Stimulated activated CD4-positive, alpha-beta T cell treated with anti-CD3 and anti-CD28 coated beads, Interleukin-2, amount 100 ng/mL, for 24 hours (primary cell): ENCODE measurements at regions not wholly inside any gene's neighbourhood (a gene's known extent, or its start where the extent isn't known, plus 50 kb on each side); places are given as distances from the start of the nearest gene placed in this dataset.

ENCODE experiments used
- DNase-seq, 2 donors: peaks; one replicate each; pipeline ENCODE4 v3.0.0-alpha.2; 2020

DNA sequence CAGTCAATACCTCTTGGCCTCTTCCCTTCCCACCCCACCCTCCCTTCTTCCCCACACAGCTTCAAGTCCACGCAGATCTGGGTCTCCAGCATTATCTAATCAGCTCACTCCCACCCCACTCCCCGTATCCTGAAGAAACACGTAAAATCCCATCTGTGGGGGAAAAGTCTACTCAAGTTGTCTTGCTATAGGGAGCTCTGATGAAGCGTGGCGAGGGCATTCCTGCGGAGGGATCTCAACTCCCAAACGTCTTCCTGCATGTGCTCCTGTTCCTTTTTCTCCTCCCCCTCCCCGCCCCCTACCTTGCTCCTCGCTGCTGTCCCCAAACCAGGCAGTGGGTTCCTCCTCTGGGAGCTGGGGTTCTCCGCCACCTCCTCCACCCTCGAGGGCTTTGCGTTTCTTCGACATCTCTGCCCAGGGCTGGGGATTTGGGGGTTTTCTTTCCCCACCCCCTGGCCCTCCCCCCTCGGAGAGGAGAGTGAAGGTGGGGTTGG lies 181.8 kb downstream of the TBXT start:
- DNase-seq = no peak

DNA sequence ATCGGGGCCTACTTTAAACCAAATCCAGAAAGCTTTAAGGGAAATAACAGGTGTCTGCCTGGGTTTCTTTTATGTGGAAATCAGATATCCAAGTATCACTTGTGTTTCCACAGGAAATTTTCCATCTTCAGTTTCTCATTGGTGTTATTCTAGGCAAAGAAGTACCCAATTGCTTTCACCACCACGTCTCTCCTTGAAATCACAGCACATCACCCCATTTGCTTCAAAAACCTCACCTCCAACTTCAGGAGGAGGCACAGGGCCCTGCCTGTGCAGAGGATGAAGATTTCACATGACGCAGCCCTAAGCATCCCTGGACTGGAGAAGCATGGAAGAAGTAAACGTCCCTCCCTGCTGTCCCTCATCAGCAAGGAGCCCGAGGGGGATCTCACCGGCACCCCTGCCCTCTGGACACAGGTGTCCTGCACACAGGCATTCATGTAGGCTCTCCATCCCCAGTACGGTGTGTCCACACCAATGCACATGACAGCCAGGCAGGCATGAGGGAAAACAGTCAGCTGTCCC lies 182.3 kb downstream of the TBXT start:
- DNase-seq = no peak

DNA sequence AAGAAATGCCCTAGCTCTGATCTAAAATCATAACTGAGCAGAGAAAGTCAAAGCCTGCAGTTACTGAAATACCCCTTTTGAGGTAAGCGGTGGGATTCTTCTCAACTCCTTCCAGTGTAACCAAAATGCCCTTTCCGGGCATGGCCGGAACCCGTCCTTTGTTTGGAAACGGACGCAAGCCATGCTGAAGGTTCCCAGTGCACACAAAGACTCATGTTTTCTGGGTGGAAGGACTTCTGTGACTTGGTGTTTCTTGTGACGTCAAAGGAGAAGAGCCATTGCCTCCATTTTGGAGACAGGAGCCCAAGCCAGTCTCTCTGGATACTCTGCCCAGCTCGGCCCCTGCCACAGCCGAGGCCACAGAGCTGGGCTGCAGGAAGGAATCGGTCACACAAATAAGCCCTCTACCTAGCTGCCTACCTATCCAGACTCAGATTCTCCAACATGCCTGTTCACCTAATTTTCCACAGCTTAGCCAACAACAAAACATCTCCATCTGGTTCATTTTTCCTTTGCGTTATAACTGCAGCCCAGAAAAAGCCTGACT lies 182.8 kb downstream of the TBXT start:
- DNase-seq = no peak

DNA sequence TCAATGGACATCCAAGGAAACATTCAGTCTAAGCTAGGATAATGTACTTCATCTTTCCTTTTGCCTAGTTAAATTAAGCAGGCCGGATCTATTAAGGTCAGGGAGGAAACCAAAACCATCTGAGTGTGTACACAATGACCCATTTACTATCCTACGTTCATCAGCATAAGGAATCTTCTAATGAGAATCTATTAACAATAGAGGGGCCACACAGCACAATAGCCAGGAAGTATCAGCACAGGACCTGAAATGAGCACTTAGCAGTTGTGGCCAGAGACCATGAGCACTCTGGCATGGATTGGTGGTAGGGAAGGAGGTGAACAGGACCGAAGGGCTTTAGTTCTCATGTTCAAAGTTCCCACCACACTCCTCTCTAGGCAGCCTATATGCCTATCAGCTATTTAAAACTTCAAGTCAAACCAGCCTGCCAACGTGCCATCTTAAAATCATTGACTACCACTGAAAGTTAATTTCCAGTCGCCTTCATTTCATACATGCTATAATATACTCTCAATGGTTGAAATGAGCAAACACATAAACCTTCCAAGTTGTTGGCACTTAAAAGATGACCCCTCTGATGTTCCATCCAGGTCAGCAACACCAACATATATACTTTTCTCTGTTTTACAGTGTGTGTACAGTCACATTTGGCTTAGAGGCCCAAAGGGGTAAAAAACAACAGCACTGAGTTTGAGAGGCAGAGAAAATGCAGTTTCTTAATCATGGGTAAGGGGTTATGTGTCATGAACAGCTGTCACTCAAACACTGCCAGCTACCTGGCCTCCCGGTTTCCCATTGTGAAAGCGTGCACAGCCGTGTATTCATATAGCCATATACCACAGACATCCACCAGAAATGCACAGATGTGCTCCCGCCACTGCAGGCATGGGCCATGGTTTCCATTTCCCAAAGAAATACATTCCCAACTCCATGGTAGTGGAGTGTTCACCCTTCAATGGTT lies 184.3 kb downstream of the TBXT start:
- DNase-seq = no peak

DNA sequence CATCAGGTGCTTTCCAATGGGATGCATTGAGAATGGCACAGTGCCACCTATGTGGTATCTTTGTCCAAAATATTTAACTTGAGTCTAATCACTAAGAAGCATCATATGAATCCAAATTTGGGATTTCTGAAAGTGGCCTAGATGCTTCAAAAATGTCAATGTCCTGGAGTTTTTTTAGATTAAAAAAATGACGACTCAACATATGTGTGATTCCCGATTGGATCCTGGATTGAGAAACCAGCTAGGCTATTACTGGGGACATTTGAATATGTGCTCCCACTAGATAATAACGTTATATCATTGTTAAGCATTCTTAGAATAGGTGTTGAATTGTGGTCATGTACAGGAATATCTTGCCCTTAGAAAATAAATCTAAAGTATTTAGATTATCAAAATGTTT lies 189.2 kb downstream of the TBXT start:
- DNase-seq = no peak

DNA sequence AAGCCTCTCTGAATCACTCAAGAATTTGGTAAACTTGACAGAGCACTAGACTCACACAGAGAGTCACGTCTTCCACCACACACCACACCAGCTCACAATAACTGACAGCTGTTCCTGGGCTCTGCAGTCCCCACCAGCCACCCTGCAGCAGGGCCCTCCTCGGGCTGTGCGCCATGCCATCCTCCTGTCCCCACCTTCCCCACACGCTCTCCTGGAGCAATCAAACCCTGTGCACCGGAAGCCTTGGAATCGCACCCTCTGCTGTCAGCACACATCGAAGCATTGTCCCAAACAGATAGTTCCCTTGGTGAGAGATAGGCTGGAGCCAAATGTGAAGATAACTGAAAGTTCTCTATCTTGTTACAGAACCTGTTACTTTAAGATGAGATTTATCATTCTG lies 191.0 kb downstream of the TBXT start:
- no peak for DNase-seq

DNA sequence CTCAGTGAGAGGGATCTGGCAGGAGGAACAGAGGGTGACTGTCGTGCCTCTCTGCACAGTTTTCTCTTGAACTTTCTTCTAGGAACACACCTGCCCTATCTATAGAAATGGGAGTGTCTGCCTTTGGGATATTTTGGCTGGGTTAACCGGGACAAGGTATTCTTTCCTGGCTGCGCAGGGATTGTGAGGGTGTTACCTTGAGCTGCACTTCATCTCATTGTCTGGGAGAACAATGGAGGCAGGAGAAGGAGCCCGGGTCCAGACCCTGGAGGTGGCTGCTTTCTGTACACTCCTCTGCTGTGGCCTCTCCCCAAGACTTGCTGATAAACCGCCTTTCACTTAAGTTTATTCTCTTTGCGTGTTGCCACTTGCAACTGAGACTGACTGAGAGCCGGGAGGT lies 192.8 kb downstream of the TBXT start:
- no peak for DNase-seq

DNA sequence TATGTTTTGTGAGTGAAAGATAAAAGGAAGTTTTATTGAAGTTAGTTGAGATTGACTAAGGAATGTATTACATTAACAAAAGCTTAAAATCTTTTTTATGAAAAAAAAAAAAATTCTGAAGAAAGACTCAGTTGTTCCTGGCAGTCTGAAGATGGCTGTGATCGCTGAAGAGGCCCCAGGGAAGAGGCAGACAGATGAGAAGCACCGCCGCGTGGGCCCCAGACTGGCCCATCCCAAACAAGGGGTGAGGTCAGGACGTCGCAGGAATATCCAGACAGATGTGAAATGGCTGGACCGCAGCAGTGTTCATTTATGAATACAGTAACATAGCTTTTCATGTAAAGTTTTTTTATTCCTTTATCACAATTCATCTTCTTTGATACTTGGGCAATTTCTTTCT lies 194.2 kb downstream of the TBXT start:
- DNase-seq = no peak

DNA sequence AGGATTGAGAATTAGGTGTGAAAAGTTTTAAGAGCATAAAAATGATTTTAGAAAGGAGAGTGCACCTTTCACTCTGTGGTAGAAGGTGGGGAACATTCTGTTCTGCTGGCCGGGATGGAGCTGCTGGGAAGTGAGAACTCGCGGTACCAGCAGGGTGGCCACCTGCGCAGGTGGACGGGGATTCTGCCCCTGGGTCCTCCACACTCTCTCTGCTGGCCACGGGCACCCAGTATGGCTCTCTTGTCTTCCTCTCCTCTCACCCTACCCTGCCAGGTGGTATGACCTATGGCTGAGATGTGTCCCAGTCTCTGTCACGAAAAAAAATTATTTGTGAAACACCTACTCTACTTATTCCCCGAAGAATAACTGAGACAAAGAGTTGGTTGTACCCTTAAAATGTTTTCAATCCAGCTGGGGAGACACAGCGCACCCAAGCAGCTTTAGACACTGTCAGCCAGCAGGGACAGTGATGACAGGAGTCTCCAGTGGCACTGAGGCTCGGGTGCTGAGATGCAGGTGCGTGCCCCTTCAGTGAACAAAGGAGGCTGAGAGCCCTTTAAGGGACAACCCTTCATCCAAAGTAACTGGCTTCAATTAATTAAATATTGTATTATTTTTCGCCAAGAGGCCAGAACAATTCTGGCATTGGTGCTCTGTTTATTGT lies 195.4 kb downstream of the TBXT start:
- no peak for DNase-seq

DNA sequence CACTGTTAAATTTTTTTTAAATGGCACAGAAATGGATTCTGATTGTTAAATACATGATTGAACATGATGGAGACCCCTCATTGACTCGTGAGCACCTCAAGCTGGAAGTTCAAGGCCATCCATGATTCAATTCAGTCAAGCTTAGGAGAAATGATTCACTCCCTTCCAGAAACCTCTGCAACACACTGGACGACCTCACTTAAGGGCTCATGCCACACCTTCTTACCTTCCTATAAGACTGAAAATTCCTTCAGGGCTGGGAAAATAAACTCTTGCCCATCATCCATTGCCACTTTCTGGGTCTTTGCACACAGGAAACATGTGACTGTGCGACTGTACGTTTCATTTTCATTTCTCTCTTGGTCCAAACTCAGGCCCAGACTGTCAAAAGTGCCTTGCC lies 196.4 kb downstream of the TBXT start:
- DNase-seq = no peak

DNA sequence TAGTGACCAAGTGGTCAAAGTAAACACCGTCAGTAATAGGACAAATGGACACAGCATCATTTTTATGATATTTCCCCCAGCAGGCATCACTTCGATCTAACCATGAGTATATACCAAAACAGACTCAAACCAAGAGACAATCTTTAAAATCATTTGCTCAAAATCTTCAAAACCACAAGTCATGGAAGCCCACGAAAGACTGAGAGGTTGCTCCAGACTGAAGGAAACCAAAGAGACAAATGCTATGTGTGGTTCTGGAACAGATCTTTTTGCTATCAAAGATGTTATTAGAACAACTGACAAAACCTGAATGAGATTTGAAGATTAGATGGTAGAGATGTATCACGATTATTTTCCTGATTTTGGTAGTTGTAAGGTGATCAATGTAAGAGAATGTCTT lies 197.7 kb downstream of the TBXT start:
- DNase-seq = no peak

DNA sequence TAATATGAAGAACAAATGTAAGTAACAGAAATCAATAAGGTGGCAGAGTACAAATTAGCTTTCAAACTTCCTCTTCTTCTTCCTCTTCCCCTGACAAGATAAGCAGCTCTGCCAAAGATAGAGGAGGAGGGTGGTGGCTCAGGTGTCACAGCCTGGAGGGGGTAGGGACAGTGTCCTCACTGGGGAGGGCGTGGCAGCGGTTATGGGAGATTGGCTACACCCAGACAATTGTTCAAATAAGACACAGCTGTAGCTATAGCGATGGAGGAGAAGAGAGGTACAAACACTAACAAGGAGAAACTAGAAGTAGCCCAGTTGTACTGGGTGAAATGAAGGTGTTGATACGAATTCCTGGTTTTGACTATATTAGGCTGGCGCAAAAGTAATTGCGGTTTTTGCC lies 198.5 kb downstream of the TBXT start:
- no peak for DNase-seq

DNA sequence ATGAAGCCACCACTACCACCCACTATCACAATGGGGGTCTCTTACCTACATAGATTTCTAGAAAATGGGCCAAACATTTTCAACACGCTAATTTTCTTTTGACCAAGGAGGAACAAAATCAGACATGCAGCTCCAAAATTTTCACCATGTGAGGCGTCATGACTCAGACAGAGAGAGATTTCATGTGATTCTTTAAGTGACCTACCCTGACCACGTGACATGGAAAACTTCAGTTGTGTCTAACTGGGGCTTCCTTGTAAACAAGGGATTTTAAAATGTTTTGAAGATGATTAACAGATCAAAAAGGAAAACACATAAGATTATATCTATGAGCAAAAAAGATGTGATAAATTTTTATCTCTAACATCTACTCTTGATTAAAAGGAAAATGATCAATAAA lies 199.2 kb downstream of the TBXT start:
- no peak for DNase-seq

DNA sequence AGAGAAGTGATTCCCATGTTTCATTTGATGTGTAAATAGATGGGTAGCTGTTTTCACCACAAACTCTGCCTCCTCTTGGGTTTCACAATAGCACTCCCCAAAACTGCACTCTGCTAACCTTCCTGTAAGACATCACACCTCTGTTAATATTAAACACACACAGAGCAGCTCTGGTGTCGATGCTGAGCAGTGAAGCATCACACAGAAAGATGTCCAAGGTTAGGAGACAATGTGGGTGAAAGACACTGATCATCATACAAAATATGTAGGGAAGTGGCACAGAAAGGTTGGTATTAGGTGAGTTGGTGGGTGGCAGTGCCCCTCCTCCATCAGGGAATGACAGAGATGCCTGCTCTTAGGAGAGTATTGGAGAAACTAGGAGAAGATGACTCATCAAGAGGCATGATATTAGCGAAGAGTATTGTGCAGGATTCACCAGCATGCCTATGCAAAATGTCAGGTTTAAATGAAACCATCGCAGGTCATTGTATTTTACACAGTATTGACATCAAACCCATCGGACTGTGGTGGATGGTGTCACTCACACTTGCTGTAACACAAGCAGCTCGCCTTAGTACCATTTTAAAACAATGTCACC lies 199.7 kb downstream of the TBXT start:
- no peak for DNase-seq

DNA sequence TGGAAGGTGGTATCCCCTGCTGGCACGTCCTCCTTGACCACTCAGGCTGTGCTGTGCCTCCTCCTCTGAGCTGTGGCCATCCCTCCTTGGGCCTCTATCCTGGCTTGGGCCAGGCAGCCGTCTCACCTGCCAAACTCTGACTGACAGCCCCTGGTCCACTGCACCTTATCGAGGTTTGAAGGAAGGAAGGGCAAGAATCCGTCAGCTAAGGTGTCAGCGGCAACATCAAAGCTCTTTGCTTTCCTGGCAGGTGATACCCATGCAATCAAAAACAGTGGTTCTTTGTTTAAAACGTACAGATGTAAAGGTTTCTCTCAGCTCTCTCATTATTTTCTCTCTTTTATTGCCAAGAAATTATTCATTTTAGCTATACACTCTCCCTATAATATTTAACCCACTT lies 203.9 kb downstream of the TBXT start:
- DNase-seq = no peak

DNA sequence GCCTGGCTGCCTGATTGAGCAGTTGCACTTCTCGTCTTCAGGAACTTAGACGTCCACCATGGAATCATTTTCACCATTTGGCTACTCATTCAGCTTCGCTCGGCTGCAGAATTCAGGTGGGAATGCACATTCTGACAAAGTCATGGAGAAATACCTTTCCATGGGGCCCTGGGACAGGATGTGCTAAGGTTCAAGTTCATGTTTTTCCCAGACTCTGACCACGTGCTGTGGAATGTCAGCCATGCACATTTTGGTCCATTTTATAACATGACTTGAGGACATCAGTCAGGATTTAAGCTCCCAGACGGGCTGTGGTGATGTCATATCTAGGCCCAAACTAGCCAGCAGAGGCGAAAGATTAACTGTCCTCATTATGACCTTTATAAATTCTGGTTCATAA lies 205.3 kb downstream of the TBXT start:
- DNase-seq = no peak

DNA sequence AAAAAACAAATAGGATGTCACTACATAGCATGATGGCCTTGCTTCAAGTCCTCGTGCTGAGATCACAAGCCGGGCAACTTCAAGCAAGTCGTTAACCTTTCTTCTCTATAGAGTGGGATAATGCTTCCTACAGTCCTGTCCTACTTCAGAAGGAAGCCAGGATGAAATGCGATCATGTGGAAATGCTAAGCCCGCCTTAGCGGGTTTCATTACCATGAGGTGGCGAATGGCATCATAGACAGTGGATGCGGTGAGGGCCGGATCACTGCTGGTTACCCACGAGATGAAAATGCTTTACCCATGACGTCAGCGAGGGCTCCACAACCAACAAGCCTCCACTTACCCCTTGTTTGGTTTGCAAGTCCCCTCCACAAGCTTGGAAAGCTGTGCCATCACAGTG lies 206.4 kb downstream of the TBXT start:
- DNase-seq = no peak

DNA sequence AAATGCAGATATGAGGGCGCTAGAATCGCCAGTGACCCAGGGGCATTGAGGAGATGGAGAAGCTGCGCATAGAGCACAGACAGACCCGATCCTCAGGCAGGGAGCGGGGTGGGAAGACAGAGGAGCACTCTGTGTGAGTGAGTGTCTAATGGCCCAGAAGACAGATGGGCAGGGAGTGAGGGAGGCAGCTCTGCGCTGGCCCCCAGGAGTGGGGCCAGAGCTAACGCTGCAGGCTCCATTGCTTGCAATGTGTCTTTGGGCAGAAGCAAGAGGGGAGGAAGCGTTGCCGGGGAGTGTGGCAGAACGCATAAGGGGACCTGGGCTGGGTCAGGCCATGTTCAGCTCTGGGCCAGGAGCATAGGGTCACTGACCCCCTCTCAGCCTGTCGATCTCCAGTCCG lies 207.0 kb downstream of the TBXT start:
- no peak for DNase-seq

DNA sequence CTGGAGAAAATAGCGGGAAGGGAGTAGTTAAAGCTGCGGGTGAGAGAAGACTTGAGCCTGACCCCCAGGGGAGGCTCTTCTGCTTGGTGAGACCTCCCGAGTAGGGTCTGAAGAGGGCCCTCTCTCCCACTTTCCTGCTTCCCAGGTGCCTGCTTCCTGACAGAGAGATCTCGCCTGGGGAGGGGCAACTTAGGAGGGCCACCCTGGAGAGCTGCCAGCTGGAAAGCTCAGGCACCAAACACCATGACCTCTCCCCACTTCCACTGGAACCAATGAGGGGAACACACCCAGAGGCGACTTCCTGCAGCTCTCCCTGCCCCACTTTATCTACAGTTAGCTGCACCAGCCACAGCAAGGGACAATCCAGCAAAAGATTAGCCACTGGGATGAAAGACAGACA lies 208.0 kb downstream of the TBXT start:
- DNase-seq = no peak

DNA sequence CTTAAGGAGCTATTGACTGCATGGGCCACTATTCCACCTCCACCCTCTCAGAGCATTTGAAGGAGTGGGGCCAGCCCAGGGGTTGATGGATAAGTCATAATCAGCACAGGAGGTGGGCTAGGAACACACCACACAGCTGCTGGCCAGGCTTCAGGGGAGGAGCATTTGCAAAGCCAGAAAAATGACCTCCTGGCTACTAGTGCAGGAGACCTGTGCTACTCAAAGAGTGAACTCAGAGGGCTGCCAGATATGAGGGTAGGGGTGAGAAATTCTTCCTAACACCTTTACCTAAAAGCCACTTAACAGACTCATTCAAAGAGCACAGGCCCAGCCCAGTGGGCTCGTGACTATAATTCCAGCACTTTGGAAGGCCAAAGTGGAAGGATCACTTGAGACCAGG lies 210.8 kb downstream of the TBXT start:
- DNase-seq = no peak

DNA sequence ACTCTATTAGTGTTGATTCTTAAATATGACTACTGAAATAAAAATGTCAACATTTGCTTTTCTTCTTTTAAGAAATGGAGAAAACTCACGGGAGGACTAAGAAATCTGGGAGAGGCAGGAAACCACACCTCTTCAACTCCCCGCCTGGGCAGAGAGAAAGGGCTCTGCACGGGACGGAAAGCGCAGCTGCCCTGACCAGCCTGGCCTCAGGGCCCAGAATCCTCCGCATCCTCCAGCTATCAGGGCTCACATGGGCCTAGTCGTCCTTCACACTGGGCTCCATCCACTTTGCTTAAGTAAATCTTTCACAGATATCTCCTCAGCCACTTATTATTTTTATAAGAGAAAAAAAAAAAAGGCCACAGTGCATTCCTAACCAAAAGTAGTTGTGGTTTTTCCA lies 215.1 kb downstream of the TBXT start:
- DNase-seq = no peak

DNA sequence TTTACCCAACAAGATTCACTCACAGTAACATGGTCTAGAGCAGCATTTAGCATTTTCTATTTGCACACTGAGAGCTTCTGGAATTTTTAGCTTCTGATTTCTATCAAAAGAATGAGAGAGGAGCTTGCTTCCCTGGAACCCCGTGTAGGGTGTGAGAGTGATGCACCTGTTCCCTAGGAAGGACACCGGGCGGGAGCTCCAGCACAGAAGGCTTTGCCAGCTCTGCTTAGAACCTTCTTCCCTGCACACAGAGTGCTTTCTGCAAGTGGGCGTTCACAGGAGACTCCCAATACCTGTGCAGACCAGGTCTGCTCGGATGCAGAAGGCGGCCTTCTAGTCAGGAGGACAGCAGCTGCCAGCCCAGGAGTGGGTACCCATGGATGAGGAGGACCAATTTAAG lies 217.3 kb downstream of the TBXT start:
- no peak for DNase-seq

DNA sequence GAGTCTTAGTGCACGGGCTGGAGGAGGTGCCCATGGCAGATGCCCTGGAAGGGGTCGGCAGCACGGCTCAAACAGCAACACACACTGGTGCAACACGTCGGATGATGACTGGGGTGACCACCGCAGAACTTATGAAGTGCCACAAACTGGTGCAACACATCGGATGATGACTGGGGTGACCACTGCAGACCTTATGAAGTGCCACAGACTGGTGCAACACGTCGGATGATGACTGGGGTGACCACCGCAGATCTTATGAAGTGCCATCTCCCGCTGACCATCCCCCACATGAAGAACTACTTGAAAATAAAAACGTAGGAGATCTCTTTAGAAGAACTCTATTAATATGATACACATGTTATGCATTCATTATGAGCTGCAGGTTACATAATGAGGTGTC lies 218.3 kb downstream of the TBXT start:
- no peak for DNase-seq
